ENCODE measurements at regions not wholly inside any gene's neighbourhood (a gene's known extent, or its start where the extent isn't known, plus 50 kb on each side); places are given as distances from the start of the nearest gene placed in this dataset.
"Not testable (repeated sequence)": the region's sequence is repeated elsewhere in the genome, so short reads cannot be mapped to it uniquely, and the experiment has no call there.

DNA sequence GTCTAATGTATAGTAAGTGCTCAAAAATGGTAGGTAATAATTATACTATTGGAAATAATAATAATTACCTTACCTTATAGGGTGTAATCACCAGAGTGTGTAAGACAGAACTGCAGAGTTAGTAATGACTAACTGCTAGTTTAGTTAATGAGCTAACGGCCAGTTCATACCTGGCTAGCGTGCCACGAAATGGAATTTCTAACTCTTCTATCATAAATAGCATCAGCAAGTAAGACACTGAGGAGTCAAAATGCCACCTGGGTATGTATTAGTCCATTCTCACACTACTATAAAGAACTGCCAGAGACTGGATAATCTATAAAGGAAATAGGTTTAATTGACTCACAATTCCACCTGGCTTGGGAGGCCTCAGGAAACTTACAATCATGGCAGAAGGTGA lies 63.4 kb upstream of the CEP85L start:
- H3K27me3 Mint-ChIP-seq: no peaks in the 10 kb centered on the region
- no peak overlapping the region for H3K27ac Mint-ChIP-seq
- peaks cover 2% of the 10 kb centered on the region for H3K9me3 Mint-ChIP-seq
- H3K36me3 Mint-ChIP-seq: peaks cover 2% of the 10 kb centered on the region
- no peak overlapping the region for H3K4me3 Mint-ChIP-seq
- ATAC-seq (ENCODE audit: low read depth): no peak
- POLR2A ChIA-PET: no interaction called here
- no peak for DNase-seq
- peaks cover 47% of the 10 kb centered on the region for H3K4me1 Mint-ChIP-seq

DNA sequence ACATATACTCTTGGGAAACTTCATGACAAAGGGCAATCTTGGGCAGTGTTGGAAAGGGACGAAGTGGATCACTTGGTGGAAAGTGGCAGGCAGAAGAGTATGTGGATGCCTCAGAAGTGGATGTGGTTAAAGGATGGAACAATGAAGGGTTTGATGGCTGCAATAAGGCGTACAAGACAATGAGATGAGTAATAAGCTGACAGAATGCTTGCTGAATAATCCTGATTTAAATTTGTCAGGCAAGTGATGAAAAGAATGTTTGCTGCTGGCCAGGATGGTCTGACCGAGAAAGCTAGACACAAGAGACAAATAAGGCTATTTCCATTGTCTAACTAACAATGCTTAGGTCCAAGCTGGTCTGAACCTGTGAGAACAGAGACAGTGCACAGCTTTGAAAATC lies 61.6 kb upstream of the CEP85L start:
- Mint-ChIP-seq H3K27ac (peak overlapping the region; percentile 17), H3K9me3 (peaks cover 2% of the 10 kb centered on the region), H3K4me1 (peaks cover 37% of the 10 kb centered on the region), H3K4me3 (peak overlapping the region; percentile 30), H3K27me3 (no peaks in the 10 kb centered on the region), H3K36me3 (peaks cover 5% of the 10 kb centered on the region)
- ATAC-seq (ENCODE audit: low read depth): no peak
- DNase-seq: no peak
- POLR2A ChIA-PET: interaction anchor here (0.9 to 2.1 kb wide), 2 partner anchors 13 to 62 kb away, joined by 3 to 5 read pairs; partner anchors contain the start of gene CEP85L

DNA sequence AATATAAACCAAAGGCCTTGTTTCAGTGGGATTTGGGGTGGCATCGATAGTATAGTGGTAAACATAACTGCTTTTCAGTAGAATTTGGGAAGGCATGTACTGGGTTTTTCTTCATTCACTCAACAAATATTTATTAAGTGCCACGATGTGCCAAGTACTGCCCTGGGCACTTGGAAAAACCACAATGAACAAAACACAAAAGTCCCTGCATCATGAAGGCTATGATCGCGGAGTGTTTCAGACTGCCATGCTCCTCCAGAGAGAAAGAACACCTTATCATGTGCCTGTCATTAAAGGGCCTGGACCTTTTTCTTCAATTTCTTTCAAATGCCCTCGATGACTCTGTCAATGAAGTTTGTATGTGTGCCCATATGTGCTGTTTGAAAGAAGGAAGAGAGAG lies 59.2 kb upstream of the CEP85L start:
- ATAC-seq (ENCODE audit: low read depth): no peak
- DNase-seq: no peak
- Mint-ChIP-seq H3K27ac (peak overlapping the region; percentile 90), H3K9me3 (peaks cover 2% of the 10 kb centered on the region), H3K27me3 (no peaks in the 10 kb centered on the region), H3K4me3 (peak overlapping the region; percentile 93), H3K36me3 (peaks cover 17% of the 10 kb centered on the region), H3K4me1 (peaks cover 55% of the 10 kb centered on the region)
- POLR2A ChIA-PET: interaction anchor here (1.0 to 3.8 kb wide), 9 partner anchors 8 to 603 kb away, joined by 3 to 30 read pairs (median 8); partner anchors contain the start of genes ASF1A and CEP85L

DNA sequence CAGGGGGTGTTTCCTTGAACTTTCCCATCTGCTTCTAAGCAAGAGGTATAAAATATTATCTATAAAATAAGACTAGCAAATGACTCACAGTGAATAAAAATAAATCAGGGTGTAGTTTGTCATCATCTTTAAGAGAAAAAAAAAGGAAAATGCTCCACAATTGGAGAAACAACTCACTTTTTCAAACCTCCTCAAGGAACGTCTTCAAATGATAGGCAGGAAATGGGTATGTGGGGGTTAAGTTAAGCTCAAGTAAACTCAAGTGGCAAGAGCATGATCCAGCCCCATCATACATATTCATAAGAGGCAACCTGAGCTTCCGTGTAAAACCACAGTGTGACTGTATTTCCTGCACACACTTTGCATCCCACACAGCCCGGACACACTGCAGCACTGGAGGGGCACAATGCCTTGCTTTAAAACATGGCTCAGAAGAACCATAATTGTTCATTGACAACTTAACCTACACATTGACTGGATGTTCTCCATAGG lies 58.5 kb upstream of the CEP85L start:
- H3K4me3 Mint-ChIP-seq: peak overlapping the region; percentile 93
- DNase-seq: peak; percentile 53
- H3K36me3 Mint-ChIP-seq: peaks cover 18% of the 10 kb centered on the region
- no peaks in the 10 kb centered on the region for H3K9me3 Mint-ChIP-seq
- no peaks in the 10 kb centered on the region for H3K27me3 Mint-ChIP-seq
- ATAC-seq (ENCODE audit: low read depth): peak; percentile 93
- POLR2A ChIA-PET: interaction anchor here (0.6 to 3.8 kb wide), 23 partner anchors 9 to 604 kb away, joined by 3 to 30 read pairs (median 4); partner anchors contain the start of genes ASF1A and CEP85L
- H3K4me1 Mint-ChIP-seq: peaks cover 61% of the 10 kb centered on the region
- H3K27ac Mint-ChIP-seq: peak overlapping the region; percentile 90

DNA sequence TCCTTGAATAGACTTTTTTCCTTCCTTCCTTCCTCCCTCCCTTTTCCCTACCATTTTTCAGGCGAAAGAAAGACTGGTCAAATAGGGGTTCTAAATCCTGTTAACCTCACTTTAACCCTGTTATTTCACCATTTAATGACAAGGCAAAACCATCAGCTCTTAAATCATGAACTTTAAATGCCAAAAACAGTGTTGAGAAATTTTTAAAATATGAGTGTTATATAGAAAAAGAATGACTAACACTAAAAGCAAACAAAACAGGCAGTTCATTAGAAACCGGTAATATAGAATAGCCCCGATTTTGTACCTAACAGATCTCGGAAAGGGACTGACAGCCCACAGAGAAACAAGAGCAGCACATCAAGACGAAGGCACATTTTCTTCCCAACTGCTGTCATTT lies 57.4 kb upstream of the CEP85L start:
- no peaks in the 10 kb centered on the region for H3K27me3 Mint-ChIP-seq
- H3K4me1 Mint-ChIP-seq: peaks cover 68% of the 10 kb centered on the region
- peak overlapping the region; percentile 93 for H3K4me3 Mint-ChIP-seq
- ATAC-seq (ENCODE audit: low read depth) (no peak), DNase-seq (no peak)
- POLR2A ChIA-PET: interaction anchor here (0.6 to 3.8 kb wide), 21 partner anchors 9 to 606 kb away, joined by 3 to 30 read pairs (median 5); partner anchors contain the start of genes ASF1A and CEP85L
- peak overlapping the region; percentile 90 for H3K27ac Mint-ChIP-seq
- peaks cover 20% of the 10 kb centered on the region for H3K36me3 Mint-ChIP-seq
- no peaks in the 10 kb centered on the region for H3K9me3 Mint-ChIP-seq

DNA sequence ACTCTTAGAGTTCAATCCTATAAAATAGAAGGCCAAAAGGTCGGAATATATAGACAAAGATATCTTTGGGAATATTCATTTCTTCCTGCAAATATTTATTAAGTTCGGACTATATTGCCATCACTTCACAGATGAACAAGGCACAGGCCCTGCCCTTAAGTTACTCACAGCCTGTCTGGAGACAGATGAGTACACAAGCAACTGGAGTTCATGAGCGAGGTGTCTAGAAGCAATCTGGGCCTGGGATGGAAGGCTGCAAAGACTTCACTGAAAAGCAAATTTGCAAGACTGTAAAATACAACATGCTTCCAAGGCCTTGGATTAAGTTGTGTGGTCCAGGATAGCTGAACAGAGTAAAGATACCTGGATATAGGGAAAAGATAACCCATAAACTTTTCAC lies 56.7 kb upstream of the CEP85L start:
- peak overlapping the region; percentile 93 for H3K4me3 Mint-ChIP-seq
- no peak for DNase-seq
- peaks cover 20% of the 10 kb centered on the region for H3K36me3 Mint-ChIP-seq
- ATAC-seq (ENCODE audit: low read depth): no peak
- H3K27me3 Mint-ChIP-seq: no peaks in the 10 kb centered on the region
- no peaks in the 10 kb centered on the region for H3K9me3 Mint-ChIP-seq
- H3K27ac Mint-ChIP-seq: peak overlapping the region; percentile 69
- peaks cover 63% of the 10 kb centered on the region for H3K4me1 Mint-ChIP-seq
- POLR2A ChIA-PET: interaction anchor here (1.1 to 3.8 kb wide), 12 partner anchors 9 to 186 kb away, joined by 3 to 30 read pairs (median 6); partner anchors contain the start of genes ASF1A and CEP85L

DNA sequence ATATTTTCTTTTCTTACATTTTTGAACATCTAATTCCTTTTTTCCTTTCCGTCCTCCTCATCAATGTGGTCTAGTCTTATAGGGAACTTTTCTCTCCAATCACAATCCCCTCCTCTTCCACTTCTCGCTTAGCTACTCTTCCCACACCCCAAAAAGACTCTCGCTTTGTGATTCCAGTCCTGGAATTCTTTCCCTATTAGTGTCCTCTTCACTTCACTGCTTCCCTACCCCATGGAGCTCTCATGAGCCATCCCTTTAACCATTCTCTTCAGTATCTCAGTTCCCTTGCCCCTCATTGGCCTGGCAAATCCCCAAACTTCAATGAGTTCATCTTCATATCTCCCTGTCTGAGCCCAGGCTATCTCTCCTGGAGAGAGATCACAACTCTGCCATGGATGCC lies 55.3 kb upstream of the CEP85L start:
- POLR2A ChIA-PET: interaction anchor here (1.2 kb wide), 1 partner anchor 56 kb away, joined by 4 read pairs; the partner anchor contains the start of gene CEP85L
- Mint-ChIP-seq H3K4me3 (peak overlapping the region; percentile 93), H3K27me3 (no peaks in the 10 kb centered on the region), H3K4me1 (peaks cover 53% of the 10 kb centered on the region), H3K27ac (peak overlapping the region; percentile 81), H3K9me3 (no peaks in the 10 kb centered on the region), H3K36me3 (peaks cover 29% of the 10 kb centered on the region)
- no peak for ATAC-seq (ENCODE audit: low read depth)
- DNase-seq: no peak

DNA sequence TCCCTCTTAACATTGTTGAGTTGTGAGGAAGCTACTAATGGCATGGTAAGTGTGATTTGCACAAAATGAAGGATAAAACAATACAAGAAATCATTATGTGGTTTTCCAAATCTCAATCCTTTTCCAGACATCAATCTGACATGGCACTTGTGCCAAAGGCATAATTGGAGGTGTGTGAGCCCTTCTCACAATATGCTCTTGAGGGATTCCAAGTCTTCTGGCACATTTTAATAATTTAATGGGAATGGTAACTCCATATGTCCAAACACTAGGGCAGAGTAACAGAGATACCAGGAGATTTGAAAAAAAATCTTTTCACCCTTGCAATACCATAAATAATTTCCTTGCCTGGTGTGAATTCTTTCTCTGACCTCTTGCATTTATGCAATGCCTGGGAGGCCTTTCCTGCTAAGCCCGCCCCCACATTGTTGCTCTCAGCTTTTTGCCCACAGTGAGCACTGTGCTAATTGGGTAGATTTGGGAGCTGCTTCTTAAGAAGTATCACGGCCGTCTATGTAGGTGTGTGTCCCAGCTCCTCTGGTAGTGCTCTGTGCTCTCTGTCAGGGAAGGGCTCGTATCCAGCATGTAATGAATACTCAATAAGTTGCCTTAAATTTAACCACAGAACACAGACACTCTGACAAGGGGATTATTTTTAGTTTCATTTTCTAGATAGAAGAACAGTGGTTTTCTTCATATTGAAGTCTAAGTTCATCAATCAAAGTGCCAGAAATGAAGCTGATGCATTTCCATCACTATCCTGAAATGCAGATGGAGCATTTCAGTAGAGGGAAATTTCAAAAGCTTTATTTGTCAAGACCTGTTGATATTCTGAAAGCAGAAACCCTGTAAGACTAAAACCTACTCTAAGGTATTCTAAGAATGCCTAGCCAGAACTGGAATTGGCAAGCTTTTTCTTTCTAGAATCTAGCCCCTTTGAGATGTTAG lies 54.4 kb upstream of the CEP85L start:
- Mint-ChIP-seq H3K27ac (peak overlapping the region; percentile 87), H3K27me3 (no peaks in the 10 kb centered on the region), H3K9me3 (no peaks in the 10 kb centered on the region), H3K36me3 (peaks cover 38% of the 10 kb centered on the region), H3K4me3 (peak overlapping the region; percentile 93), H3K4me1 (peaks cover 46% of the 10 kb centered on the region)
- POLR2A ChIA-PET: interaction anchor here (0.5 to 1.2 kb wide), 4 partner anchors 21 to 55 kb away, joined by 4 to 9 read pairs (median 5); partner anchors contain the start of gene CEP85L
- DNase-seq (no peak), ATAC-seq (ENCODE audit: low read depth) (peak; percentile 6)

DNA sequence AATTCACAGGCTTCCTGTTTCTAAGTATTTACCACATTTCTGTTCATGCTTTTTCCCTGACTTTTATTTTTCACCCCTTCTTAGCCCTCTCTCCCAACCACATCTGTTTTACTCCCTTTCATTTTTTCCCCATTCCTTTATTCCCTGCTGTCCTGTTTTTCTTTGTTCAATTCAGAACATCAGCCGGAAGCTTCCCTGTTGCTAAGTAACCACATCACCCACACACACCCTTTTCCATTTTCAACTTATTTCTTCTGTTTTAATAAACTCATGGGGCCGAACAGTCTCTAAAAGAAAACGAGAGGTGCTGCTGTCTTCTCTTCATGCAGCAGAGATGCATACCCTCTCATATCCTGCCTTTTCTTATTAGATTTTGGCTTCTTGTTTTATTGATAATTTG lies 53.5 kb upstream of the CEP85L start:
- Mint-ChIP-seq H3K27ac (peak overlapping the region; percentile 74), H3K9me3 (no peaks in the 10 kb centered on the region), H3K4me3 (peak overlapping the region; percentile 93), H3K4me1 (peaks cover 46% of the 10 kb centered on the region), H3K27me3 (no peaks in the 10 kb centered on the region), H3K36me3 (peaks cover 46% of the 10 kb centered on the region)
- POLR2A ChIA-PET: no interaction called here
- ATAC-seq (ENCODE audit: low read depth): no peak
- DNase-seq: no peak

DNA sequence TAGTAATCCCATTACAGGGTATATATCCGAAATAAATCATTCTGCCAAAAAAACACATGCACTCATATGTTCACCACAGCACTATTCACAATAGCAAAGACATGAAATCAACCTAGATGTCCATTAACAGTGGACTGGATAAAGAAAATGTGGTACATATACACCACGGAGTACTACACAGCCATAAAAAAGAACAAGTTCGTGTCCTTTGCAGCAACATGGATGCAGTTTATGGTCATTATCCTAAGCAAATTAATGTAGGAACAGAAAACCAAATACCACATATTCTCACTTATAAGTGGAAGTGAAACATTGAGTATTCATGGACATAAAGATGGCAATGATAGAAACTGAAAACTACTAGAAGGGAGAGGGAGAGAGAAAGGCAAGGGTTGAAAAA lies 49.9 kb upstream of the CEP85L start:
- H3K27me3 Mint-ChIP-seq: not testable (repeated sequence)
- POLR2A ChIA-PET: interaction anchor here (1.0 kb wide), 1 partner anchor 11 kb away, joined by 4 read pairs; no protein-coding TSS in a partner anchor
- H3K4me1 Mint-ChIP-seq: peaks cover 39% of the 10 kb centered on the region

More for the DNA sequence above, 49.9 kb upstream of the CEP85L start:
- H3K9me3 Mint-ChIP-seq; H3K27ac Mint-ChIP-seq; ATAC-seq (ENCODE audit: low read depth); H3K4me3 Mint-ChIP-seq; DNase-seq: not testable (repeated sequence)
- H3K36me3 Mint-ChIP-seq: peaks cover 65% of the 10 kb centered on the region
